ENCODE measurements at regions not wholly inside any gene's neighbourhood (a gene's known extent, or its start where the extent isn't known, plus 50 kb on each side); places are given as distances from the start of the nearest gene placed in this dataset.

DNA sequence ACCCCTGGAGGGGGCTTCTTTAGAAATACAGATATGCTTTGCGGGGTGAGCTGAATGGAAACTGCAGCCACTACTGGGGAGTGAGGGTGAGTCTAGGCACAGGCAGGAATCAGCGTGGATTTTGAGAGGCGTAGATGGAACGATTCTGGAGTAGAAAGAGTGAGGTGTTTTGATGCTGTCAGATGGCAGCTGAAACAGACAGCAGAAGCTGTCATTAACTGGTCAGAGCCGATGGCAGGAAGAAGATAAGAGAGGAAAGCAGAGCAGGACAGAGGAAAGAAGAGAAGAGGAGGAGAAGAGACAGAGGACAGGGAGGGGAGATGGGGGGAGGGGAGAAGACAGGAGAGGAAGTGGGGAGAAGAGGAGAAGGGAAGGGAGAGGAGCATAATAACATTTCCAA is 138.5 kb downstream of the LRIG2 start:
- Histone ChIP-seq H4K20me1 (ENCODE audit: insufficient read depth, low read length) (no peaks in the 10 kb centered on the region), H3K4me1 (ENCODE audit: low read length) (peaks cover 10% of the 10 kb centered on the region), H3K4me2 (ENCODE audit: low read depth, low read length) (no peak overlapping the region), H3F3A (ENCODE audit: insufficient read depth, low read length) (no peaks in the 10 kb centered on the region), H2AFZ (ENCODE audit: low read length) (no peak overlapping the region), H3K9me3 (replicated peaks; ENCODE audit: insufficient read depth, low read length) (no peaks in the 10 kb centered on the region), H3K9ac (ENCODE audit: low read length) (no peak overlapping the region), H3K27ac (ENCODE audit: low read length) (no peak overlapping the region), H3K36me3 (replicated peaks; ENCODE audit: insufficient read depth, low read length) (no peaks in the 10 kb centered on the region), H3K4me3 (ENCODE audit: low read length) (no peak overlapping the region), H3K79me2 (ENCODE audit: low read length) (no peaks in the 10 kb centered on the region), H3K9me2 (replicated peaks; ENCODE audit: insufficient read depth, low read length) (no peaks in the 10 kb centered on the region), H3K27me3 (replicated peaks; ENCODE audit: insufficient read depth, low read length) (no peaks in the 10 kb centered on the region)
- DNase-seq = no peak
- TF ChIP-seq EZH2 (optimal IDR thresholded peaks at IDR 0.05; ENCODE audit: low read depth, low read length) (no peak), EZH2phosphoT487 (IDR thresholded peaks at IDR 0.05; ENCODE audit: low read length) (no peak)
- TF ChIP-seq, protein P1, sequence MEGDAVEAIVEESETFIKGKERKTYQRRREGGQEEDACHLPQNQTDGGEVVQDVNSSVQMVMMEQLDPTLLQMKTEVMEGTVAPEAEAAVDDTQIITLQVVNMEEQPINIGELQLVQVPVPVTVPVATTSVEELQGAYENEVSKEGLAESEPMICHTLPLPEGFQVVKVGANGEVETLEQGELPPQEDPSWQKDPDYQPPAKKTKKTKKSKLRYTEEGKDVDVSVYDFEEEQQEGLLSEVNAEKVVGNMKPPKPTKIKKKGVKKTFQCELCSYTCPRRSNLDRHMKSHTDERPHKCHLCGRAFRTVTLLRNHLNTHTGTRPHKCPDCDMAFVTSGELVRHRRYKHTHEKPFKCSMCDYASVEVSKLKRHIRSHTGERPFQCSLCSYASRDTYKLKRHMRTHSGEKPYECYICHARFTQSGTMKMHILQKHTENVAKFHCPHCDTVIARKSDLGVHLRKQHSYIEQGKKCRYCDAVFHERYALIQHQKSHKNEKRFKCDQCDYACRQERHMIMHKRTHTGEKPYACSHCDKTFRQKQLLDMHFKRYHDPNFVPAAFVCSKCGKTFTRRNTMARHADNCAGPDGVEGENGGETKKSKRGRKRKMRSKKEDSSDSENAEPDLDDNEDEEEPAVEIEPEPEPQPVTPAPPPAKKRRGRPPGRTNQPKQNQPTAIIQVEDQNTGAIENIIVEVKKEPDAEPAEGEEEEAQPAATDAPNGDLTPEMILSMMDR (IDR thresholded peaks at IDR 0.05; ENCODE audit: low read length) = no peak

DNA sequence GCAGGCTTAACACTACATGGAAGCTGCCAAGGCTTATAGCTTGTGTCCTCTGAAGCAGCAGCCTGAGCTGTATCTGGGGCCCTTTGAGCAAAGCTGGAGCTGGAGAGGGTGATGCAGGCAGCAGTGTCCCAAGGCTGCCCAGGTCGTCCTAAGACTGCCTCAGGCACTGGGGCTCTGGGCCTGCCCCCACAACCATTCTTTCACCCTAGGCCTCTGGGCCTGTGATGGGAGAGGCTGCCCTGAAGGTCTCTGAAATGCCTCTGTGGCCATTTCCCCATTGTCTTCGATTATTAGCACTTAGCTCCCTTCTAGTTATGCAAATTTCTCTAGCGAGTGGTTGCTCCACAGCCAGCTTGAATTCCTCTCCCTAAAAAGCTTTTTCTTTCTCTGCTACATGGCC is 142.0 kb downstream of the LRIG2 start:
- H3K9me2 ChIP-seq (replicated peaks; ENCODE audit: insufficient read depth, low read length) = no peaks in the 10 kb centered on the region
- TF ChIP-seq EZH2phosphoT487 (IDR thresholded peaks at IDR 0.05; ENCODE audit: low read length) = no peak
- no peak for TF ChIP-seq EZH2 (optimal IDR thresholded peaks at IDR 0.05; ENCODE audit: low read depth, low read length)
- TF ChIP-seq, protein P1 (IDR thresholded peaks at IDR 0.05; ENCODE audit: low read length) = no peak

DNA sequence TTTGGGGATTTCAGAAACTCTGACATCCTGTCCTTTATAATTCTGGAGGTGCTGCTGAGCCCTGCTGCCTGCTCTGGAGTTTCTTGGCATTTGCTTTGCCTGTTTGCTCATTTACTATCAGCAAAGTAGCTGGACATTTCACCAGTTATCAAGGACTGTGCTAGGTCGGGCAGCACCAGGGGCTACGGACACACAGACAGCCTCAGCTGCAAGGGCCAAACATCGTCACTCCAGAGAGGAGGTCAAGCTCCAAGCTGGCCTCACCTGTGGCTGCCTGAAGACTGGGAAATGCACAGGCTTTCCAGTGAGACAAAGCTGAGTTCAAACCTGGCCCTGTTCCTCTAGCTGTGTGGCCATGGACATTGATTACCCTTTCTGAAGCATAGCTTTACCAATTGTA is 143.7 kb downstream of the LRIG2 start:
- no peak overlapping the region for H2AFZ ChIP-seq (ENCODE audit: low read length)
- no peaks in the 10 kb centered on the region for H4K20me1 ChIP-seq (ENCODE audit: insufficient read depth, low read length)
- no peaks in the 10 kb centered on the region for H3K9me2 ChIP-seq (replicated peaks; ENCODE audit: insufficient read depth, low read length)
- H3K79me2 ChIP-seq (ENCODE audit: low read length) = no peaks in the 10 kb centered on the region
- H3F3A ChIP-seq (ENCODE audit: insufficient read depth, low read length) = no peaks in the 10 kb centered on the region
- no peak for DNase-seq
- H3K9me3 ChIP-seq (replicated peaks; ENCODE audit: insufficient read depth, low read length) = no peaks in the 10 kb centered on the region
- no peak overlapping the region for H3K4me3 ChIP-seq (ENCODE audit: low read length)
- H3K4me1 ChIP-seq (ENCODE audit: low read length) = no peaks in the 10 kb centered on the region
- TF ChIP-seq, protein P1 (IDR thresholded peaks at IDR 0.05; ENCODE audit: low read length) = no peak
- no peak for TF ChIP-seq EZH2phosphoT487 (IDR thresholded peaks at IDR 0.05; ENCODE audit: low read length)
- TF ChIP-seq EZH2 (optimal IDR thresholded peaks at IDR 0.05; ENCODE audit: low read depth, low read length) = no peak
- H3K27me3 ChIP-seq (replicated peaks; ENCODE audit: insufficient read depth, low read length) = no peaks in the 10 kb centered on the region
- H3K27ac ChIP-seq (ENCODE audit: low read length) = no peak overlapping the region
- H3K9ac ChIP-seq (ENCODE audit: low read length) = no peak overlapping the region
- no peak overlapping the region for H3K4me2 ChIP-seq (ENCODE audit: low read depth, low read length)
- H3K36me3 ChIP-seq (replicated peaks; ENCODE audit: insufficient read depth, low read length) = no peaks in the 10 kb centered on the region

More for the DNA sequence above, 142.0 kb downstream of the LRIG2 start:
- no peak for DNase-seq
- Histone ChIP-seq H3K27ac (ENCODE audit: low read length) (no peak overlapping the region), H3K79me2 (ENCODE audit: low read length) (no peaks in the 10 kb centered on the region), H3K4me2 (ENCODE audit: low read depth, low read length) (no peak overlapping the region), H3K4me3 (ENCODE audit: low read length) (no peak overlapping the region), H3F3A (ENCODE audit: insufficient read depth, low read length) (no peaks in the 10 kb centered on the region), H3K36me3 (replicated peaks; ENCODE audit: insufficient read depth, low read length) (no peaks in the 10 kb centered on the region), H4K20me1 (ENCODE audit: insufficient read depth, low read length) (no peaks in the 10 kb centered on the region), H3K9me3 (replicated peaks; ENCODE audit: insufficient read depth, low read length) (no peaks in the 10 kb centered on the region), H3K27me3 (replicated peaks; ENCODE audit: insufficient read depth, low read length) (no peaks in the 10 kb centered on the region), H3K4me1 (ENCODE audit: low read length) (0 out of 2 replicates have a peak, but pooled peaks cover under 1% of the 10 kb centered on the region), H2AFZ (ENCODE audit: low read length) (no peak overlapping the region), H3K9ac (ENCODE audit: low read length) (no peak overlapping the region)
